SH-SY5Y (cell line): ENCODE measurements at regions not wholly inside any gene's neighbourhood (a gene's known extent, or its start where the extent isn't known, plus 50 kb on each side); places are given as distances from the start of the nearest gene placed in this dataset.

Source experiments
- GATA2 ChIP-seq: IDR thresholded peaks from 2 replicates; pipeline ENCODE4 v1.6.1; 2011; ENCODE audit warnings: mild to moderate bottlenecking, low read depth, low read length
- GATA3 ChIP-seq: IDR thresholded peaks from 2 replicates; pipeline ENCODE4 v1.6.1; 2011; ENCODE audit warnings: low read depth, mild to moderate bottlenecking, low read length, moderate library complexity

- TF ChIP-seq GATA3 (no peak), GATA2 (no peak)
These were observed 58.3 kb upstream of the ARL4C start for GRCh38 chr2:234555161-234555560.
